Liver (tissue), 8 donors: ENCODE measurements at regions not wholly inside any gene's neighbourhood (a gene's known extent, or its start where the extent isn't known, plus 50 kb on each side); places are given as distances from the start of the nearest gene placed in this dataset.

Experiments
- DNase-seq: peaks from one replicate; pipeline ENCODE4 v3.0.0-alpha.2; 2017; ENCODE audit warnings: low spot score
- H3K27ac ChIP-seq, 2 donors: one replicate each; pipeline ENCODE4 v1.7.0; 2013; ENCODE audit warnings: inconsistent platforms in 2 of 2, low read length in 2 of 2, control low read depth in 1 of 2, low read depth in 1 of 2, mild to moderate bottlenecking in 1 of 2
- H3K27me3 ChIP-seq, 4 donors: one replicate each; pipeline versions ENCODE4 v1.6.1 to v1.7.0; 2013; ENCODE audit warnings: low read length in 3 of 4, inconsistent platforms in 1 of 4, mild to moderate bottlenecking in 1 of 4, moderate library complexity in 1 of 4; ENCODE audit not compliant: control insufficient read depth in 4 of 4, insufficient read depth in 4 of 4
- H3K36me3 ChIP-seq, 4 donors: one replicate each; pipeline versions ENCODE4 v1.6.1 to v1.7.0; 2013; ENCODE audit warnings: low read length in 3 of 4, mild to moderate bottlenecking in 3 of 4, low read depth in 1 of 4, moderate library complexity in 1 of 4; ENCODE audit not compliant: control insufficient read depth in 4 of 4, insufficient read depth in 3 of 4
- H3K4me1 ChIP-seq, 4 donors: one replicate each; pipeline versions ENCODE4 v1.6.1 to v1.7.0; 2013; ENCODE audit warnings: low read length in 3 of 4, mild to moderate bottlenecking in 3 of 4, moderate library complexity in 1 of 4; ENCODE audit not compliant: control insufficient read depth in 4 of 4, insufficient read depth in 4 of 4
- H3K4me3 ChIP-seq, 3 donors: one replicate each; pipeline versions ENCODE4 v1.6.1 to v1.7.0; 2013; ENCODE audit warnings: low read length in 3 of 3, control low read depth in 1 of 3, low read depth in 1 of 3, mild to moderate bottlenecking in 1 of 3
- H3K9ac ChIP-seq, 2 donors: one replicate each; pipeline ENCODE4 v1.7.0; 2013; ENCODE audit warnings: low read length in 2 of 2, mild to moderate bottlenecking in 2 of 2, moderate library complexity in 2 of 2, control low read depth in 1 of 2, low read depth in 1 of 2
- H3K9me3 ChIP-seq, 4 donors: one replicate each; pipeline versions ENCODE4 v1.6.1 to v1.7.0; 2013; ENCODE audit warnings: low read length in 3 of 4; ENCODE audit not compliant: control insufficient read depth in 4 of 4
- ATF3 ChIP-seq: IDR thresholded peaks from 2 replicates; pipeline ENCODE4 v1.6.1; 2016; ENCODE audit warnings: antibody characterized with exemption
- CTCF ChIP-seq: fragments of 150-350 bp; IDR thresholded peaks from 2 replicates; pipeline ENCODE4 v1.5.1; 2017; ENCODE audit warnings: improper control_type of control experiment, low read depth, low read length; ENCODE audit not compliant: missing input control
- EGR1 ChIP-seq, 2 donors: IDR thresholded peaks; 2 replicates each; pipeline ENCODE4 v1.6.1; 2016 to 2018; ENCODE audit warnings: antibody characterized with exemption in 2 of 2, low read depth in 2 of 2
- FOXA1 ChIP-seq: IDR thresholded peaks from 2 replicates; pipeline ENCODE4 v1.6.1; 2016; ENCODE audit warnings: antibody characterized with exemption
- FOXA2 ChIP-seq: IDR thresholded peaks from 2 replicates; pipeline ENCODE4 v1.6.1; 2016; ENCODE audit warnings: antibody characterized with exemption
- GABPA ChIP-seq, 2 donors: IDR thresholded peaks in 1 of 2; conservative IDR thresholded peaks in 1 of 2; 2 replicates each; pipeline ENCODE4 v1.6.1; 2016; ENCODE audit warnings: antibody characterized with exemption in 2 of 2, mild to moderate bottlenecking in 1 of 2, moderate library complexity in 1 of 2
- HNF4A ChIP-seq, 2 donors: conservative IDR thresholded peaks; 2 replicates each; pipeline ENCODE4 v1.6.1; 2016; ENCODE audit warnings: antibody characterized with exemption in 2 of 2, mild to moderate bottlenecking in 2 of 2
- HNF4G ChIP-seq: IDR thresholded peaks from 2 replicates; pipeline ENCODE4 v1.6.1; 2016; ENCODE audit warnings: antibody characterized with exemption
- JUND ChIP-seq, 2 donors: IDR thresholded peaks; 2 replicates each; pipeline ENCODE4 v1.6.1; 2016; ENCODE audit warnings: antibody characterized with exemption in 2 of 2
- REST ChIP-seq: IDR thresholded peaks from 2 replicates; pipeline ENCODE4 v1.6.1; 2016; ENCODE audit warnings: antibody characterized with exemption, mild to moderate bottlenecking
- RXRA ChIP-seq, 2 donors: IDR thresholded peaks; 2 replicates each; pipeline ENCODE4 v1.6.1; 2017 to 2018; ENCODE audit warnings: antibody characterized with exemption in 2 of 2, mild to moderate bottlenecking in 1 of 2
- SP1 ChIP-seq: IDR thresholded peaks from 2 replicates; pipeline ENCODE4 v1.6.1; 2018; ENCODE audit warnings: antibody characterized with exemption, mild to moderate bottlenecking
- TAF1 ChIP-seq: conservative IDR thresholded peaks from 2 replicates; pipeline ENCODE4 v1.6.1; 2016; ENCODE audit warnings: antibody characterized with exemption, mild to moderate bottlenecking
- YY1 ChIP-seq: IDR thresholded peaks from 2 replicates; pipeline ENCODE4 v1.6.1; 2016; ENCODE audit warnings: antibody characterized with exemption, mild to moderate bottlenecking
- ZBTB33 ChIP-seq: IDR thresholded peaks from 2 replicates; pipeline ENCODE4 v1.6.1; 2016; ENCODE audit warnings: antibody characterized with exemption
- WGBS: extraction: QIAGEN DNeasy Blood & Tissue Kit; methylation state at CpG from one replicate; pipeline ENCODE4 v1.1.7; 2013; 5-methylcytosine and 5-hydroxymethylcytosine counted together
- TF ChIP-seq, protein P1 (sequence below): IDR thresholded peaks from 2 replicates; pipeline ENCODE4 v1.6.1; 2016; ENCODE audit warnings: antibody characterized with exemption
- donor health status: healthy.
- donor health status: healthy.
- donor health status: healthy.
- donor health status: healthy.
- donor health status: healthy.

DNA sequence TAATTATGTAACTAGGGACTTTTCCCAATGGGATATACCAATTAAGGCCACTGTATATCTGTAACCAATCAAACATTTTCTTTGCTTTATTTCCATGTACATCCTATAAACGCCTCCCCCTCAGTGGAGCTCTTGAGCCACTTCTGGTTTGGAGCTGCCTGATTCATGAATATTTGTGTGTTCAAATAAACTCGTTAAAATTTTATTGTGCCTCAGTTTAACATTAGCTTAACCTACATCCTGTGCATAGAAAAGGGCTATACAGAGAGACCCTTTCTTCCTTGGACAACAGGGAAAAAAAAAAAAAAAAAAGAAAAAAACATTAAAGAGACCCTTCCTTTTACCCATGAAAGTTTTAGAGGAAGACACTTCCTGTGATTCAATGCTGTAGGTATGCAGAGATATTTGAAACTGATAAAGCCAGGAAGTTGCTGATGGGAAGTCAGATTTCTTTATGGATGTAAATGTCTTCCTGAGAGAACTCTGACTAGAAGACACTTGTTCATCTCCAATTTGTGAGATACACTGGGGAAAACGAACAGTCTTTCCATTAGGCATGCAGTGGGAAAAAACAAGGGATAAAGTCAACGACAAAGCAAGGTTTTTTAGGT is 614.6 kb upstream of the SOX11 start:
- DNase-seq = no peak
- no peak for TF ChIP-seq TAF1
- TF ChIP-seq JUND (IDR thresholded peaks at IDR 0.05) = no peak
- TF ChIP-seq REST = no peak
- TF ChIP-seq RXRA (IDR thresholded peaks at IDR 0.05) = no peak
- TF ChIP-seq SP1 = no peak
- no peak for TF ChIP-seq HNF4G
- no peak for TF ChIP-seq HNF4A (conservative IDR thresholded peaks at IDR 0.05)
- TF ChIP-seq FOXA2 = no peak
- no peaks in the 10 kb centered on the region for H3K27me3 ChIP-seq
- H3K27ac ChIP-seq = no peak overlapping the region
- no peaks in the 10 kb centered on the region for H3K9me3 ChIP-seq
- H3K9ac ChIP-seq = no peak overlapping the region
- H3K4me3 ChIP-seq = no peak overlapping the region
- WGBS = 54% methylated on average over 4 of the region's 4 CpGs
- no peaks in the 10 kb centered on the region for H3K36me3 ChIP-seq
- H3K4me1 ChIP-seq = no peaks in the 10 kb centered on the region

DNA sequence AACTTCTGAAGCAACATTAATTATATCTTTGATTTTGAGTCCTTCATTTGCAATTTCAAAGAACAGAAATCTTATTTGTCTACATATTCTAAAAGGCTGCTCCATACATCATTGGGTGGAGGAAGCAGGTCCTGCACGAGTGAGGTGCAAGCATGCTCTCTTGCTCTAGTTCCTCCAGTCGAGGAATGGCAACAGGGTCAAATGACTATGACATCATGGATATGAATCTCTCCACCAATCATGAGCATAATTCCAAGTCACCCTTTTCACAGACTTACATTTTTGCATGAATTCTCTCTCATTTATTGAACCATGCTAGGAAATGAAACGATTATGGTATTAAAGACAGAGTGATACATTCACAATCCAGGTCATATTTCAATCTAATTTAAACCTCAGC is 608.8 kb upstream of the SOX11 start:
- Histone ChIP-seq H3K27ac (no peak overlapping the region), H3K9ac (no peak overlapping the region), H3K4me3 (no peak overlapping the region), H3K4me1 (no peaks in the 10 kb centered on the region), H3K27me3 (no peaks in the 10 kb centered on the region), H3K36me3 (no peaks in the 10 kb centered on the region), H3K9me3 (no peaks in the 10 kb centered on the region)
- 51% methylated on average over 3 of the region's 3 CpGs for WGBS
- no peak for DNase-seq
- TF ChIP-seq CTCF (no peak), RXRA (IDR thresholded peaks at IDR 0.05) (no peak), ATF3 (no peak), HNF4G (no peak), FOXA1 (no peak), REST (no peak), ZBTB33 (no peak), JUND (IDR thresholded peaks at IDR 0.05) (no peak), TAF1 (no peak), SP1 (no peak), HNF4A (conservative IDR thresholded peaks at IDR 0.05) (no peak), EGR1 (IDR thresholded peaks at IDR 0.05; ENCODE audit: low read depth in 2 of 2) (no peak), GABPA (IDR thresholded peaks at IDR 0.05 in 1 of 2, conservative IDR thresholded peaks at IDR 0.05 in 1 of 2) (no peak), YY1 (no peak)
- TF ChIP-seq, protein P1, sequence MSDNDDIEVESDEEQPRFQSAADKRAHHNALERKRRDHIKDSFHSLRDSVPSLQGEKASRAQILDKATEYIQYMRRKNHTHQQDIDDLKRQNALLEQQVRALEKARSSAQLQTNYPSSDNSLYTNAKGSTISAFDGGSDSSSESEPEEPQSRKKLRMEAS = no peak
